SU-DHL-6 (cell line): ENCODE measurements at regions not wholly inside any gene's neighbourhood (a gene's known extent, or its start where the extent isn't known, plus 50 kb on each side); places are given as distances from the start of the nearest gene placed in this dataset.

ENCODE experiments used
- EZH2phosphoT487 ChIP-seq: fragments of 200-600 bp; sonication (generic), shearing (Covaris generic); conservative IDR thresholded peaks from 2 replicates; pipeline ENCODE4 v1.6.1; 2018; ENCODE audit warnings: mild to moderate bottlenecking, antibody characterized with exemption, low read length, moderate library complexity, mixed read lengths
- TF ChIP-seq, protein P1 (sequence below): fragments of 200-600 bp; sonication (generic); IDR thresholded peaks from one replicate; pipeline ENCODE4 v1.5.1; 2017; ENCODE audit warnings: antibody characterized with exemption, mild to moderate bottlenecking, low read length, moderate library complexity; ENCODE audit not compliant: insufficient read depth, poor library complexity, severe bottlenecking

DNA sequence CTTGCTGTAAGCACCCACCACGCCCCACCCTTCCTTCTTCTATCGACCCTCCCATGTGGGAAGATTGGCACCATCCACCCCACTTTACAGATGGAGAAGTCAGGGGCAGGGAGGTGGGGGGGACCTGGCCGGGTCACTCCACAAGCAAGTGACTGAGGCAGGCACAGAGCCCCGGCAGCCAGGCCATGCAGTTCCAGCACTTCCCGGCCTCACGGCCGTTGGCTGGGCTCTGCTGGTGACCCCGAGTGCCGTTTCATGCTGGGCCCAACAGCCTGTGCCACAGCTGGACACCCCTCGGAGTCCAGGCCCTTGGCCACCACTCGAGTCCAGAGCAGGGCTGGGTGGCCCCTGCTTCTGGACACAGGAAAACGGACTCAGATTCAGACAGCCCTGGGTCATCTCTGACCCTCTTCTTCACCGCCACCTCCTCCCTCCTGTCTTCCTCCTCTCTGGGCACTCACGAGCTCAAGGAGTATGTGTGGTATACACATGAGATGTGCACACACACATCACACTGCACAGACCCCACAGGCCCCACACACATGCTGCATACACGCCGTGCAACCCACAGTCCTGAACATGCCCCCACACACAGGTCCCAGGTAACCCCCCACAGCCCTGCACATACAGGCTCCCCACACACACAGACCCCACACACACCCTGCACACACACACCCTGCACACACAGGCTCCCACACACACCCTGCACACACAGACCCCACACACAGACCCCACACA is 89.3 kb upstream of the GPC1 start:
- TF ChIP-seq, protein P1, sequence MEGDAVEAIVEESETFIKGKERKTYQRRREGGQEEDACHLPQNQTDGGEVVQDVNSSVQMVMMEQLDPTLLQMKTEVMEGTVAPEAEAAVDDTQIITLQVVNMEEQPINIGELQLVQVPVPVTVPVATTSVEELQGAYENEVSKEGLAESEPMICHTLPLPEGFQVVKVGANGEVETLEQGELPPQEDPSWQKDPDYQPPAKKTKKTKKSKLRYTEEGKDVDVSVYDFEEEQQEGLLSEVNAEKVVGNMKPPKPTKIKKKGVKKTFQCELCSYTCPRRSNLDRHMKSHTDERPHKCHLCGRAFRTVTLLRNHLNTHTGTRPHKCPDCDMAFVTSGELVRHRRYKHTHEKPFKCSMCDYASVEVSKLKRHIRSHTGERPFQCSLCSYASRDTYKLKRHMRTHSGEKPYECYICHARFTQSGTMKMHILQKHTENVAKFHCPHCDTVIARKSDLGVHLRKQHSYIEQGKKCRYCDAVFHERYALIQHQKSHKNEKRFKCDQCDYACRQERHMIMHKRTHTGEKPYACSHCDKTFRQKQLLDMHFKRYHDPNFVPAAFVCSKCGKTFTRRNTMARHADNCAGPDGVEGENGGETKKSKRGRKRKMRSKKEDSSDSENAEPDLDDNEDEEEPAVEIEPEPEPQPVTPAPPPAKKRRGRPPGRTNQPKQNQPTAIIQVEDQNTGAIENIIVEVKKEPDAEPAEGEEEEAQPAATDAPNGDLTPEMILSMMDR, result no peak
- no peak for TF ChIP-seq EZH2phosphoT487
